Panc1 (cell line): ENCODE measurements at regions not wholly inside any gene's neighbourhood (a gene's known extent, or its start where the extent isn't known, plus 50 kb on each side); places are given as distances from the start of the nearest gene placed in this dataset.

Experiments used
- ATAC-seq: fragments of 200-7000 bp; cut with Tn5 transposase; 2 replicates; pipeline ENCODE4 v1.9.1; 2020; ENCODE audit warnings: mild to moderate bottlenecking, moderate library complexity
- BruUV-seq: library from RNA; stranded (reverse); fragments of 400-500 nt; replicated peaks from 2 replicates; lab custom pipeline; 2021; lab: Mats Ljungman, UMichigan
- CTCF ChIA-PET: fragments of 300-600 bp; sonication (Branson Sonifier 250); formaldehyde crosslinking; loops from one replicate; lab custom pipeline; 2022; ENCODE audit warnings: antibody characterized with exemption; lab: Charles Lee
- POLR2A ChIA-PET: fragments of 300-600 bp; sonication (Branson Sonifier 250); formaldehyde crosslinking; loops from one replicate; lab custom pipeline; 2022; ENCODE audit warnings: antibody characterized with exemption; lab: Charles Lee
- DNase-seq: peaks from one replicate; pipeline ENCODE4 v3.0.0-alpha.2; 2010; ENCODE audit warnings: low read depth, low spot score
- H3K27ac ChIP-seq: 2 replicates; pipeline ENCODE4 v1.5.1; 2011; ENCODE audit warnings: mild to moderate bottlenecking, low read length, inconsistent platforms
- H3K27me3 ChIP-seq: fragments of 200-500 bp; sonication (Bioruptor generic); 2 replicates; pipeline ENCODE4 v1.6.0; 2014; ENCODE audit warnings: low read length, inconsistent platforms; ENCODE audit not compliant: control insufficient read depth, insufficient read depth
- H3K36me3 ChIP-seq: fragments of 200-500 bp; sonication (Bioruptor generic); 2 replicates; pipeline ENCODE4 v1.5.1; 2014; ENCODE audit warnings: inconsistent platforms, mild to moderate bottlenecking, low read length, moderate library complexity; ENCODE audit not compliant: control insufficient read depth, insufficient read depth
- H3K4me1 ChIP-seq: 2 replicates; pipeline ENCODE4 v1.5.1; 2011; ENCODE audit warnings: inconsistent platforms, mild to moderate bottlenecking, low read length, moderate library complexity; ENCODE audit not compliant: control insufficient read depth, insufficient read depth
- H3K4me3 ChIP-seq, 2 experiments: 2 replicates each; pipeline ENCODE4 v1.5.1; 2011 to 2012; ENCODE audit warnings: low read depth in 2 of 2, low read length in 2 of 2, mild to moderate bottlenecking in 2 of 2, inconsistent platforms in 1 of 2, moderate library complexity in 1 of 2
- H3K9me3 ChIP-seq: fragments of 200-500 bp; sonication (Bioruptor generic); 2 replicates; pipeline ENCODE4 v1.5.1; 2014; ENCODE audit warnings: low read depth, mild to moderate bottlenecking, inconsistent platforms, low read length, moderate library complexity; ENCODE audit not compliant: control insufficient read depth, insufficient read depth
- CTCF ChIP-seq: fragments of 450-650 bp; IDR thresholded peaks from 2 replicates; pipeline ENCODE4 v1.5.1; 2017; ENCODE audit warnings: mild to moderate bottlenecking
- POLR2AphosphoS5 ChIP-seq: IDR thresholded peaks from 2 replicates; pipeline ENCODE4 v1.6.1; 2012; ENCODE audit warnings: mild to moderate bottlenecking, low read depth, low read length, moderate library complexity
- SIN3A ChIP-seq: IDR thresholded peaks from 2 replicates; pipeline ENCODE4 v1.6.1; 2012; ENCODE audit warnings: low read depth, mild to moderate bottlenecking, low read length, moderate library complexity, borderline replicate concordance; ENCODE audit not compliant: insufficient read depth
- TCF7L2 ChIP-seq: IDR thresholded peaks from 2 replicates; pipeline ENCODE4 v1.6.1; 2011; ENCODE audit warnings: mild to moderate bottlenecking, low read depth, low read length, inconsistent platforms
- in situ Hi-C: cut with HindIII; loops from 2 replicates; pipeline ENCODE4 v1.10.0; 2016; ENCODE audit warnings: low sequenced_read_pairs, low pct_unique_long_range_greater_than_20kb
- intact Hi-C: fragments of 100-400 bp; cut with micrococcal nuclease; formaldehyde crosslinking; loops from one replicate; pipeline ENCODE4 v1.10.0; 2022; ENCODE audit not compliant: unreplicated experiment
- TF ChIP-seq, protein P1 (sequence below), 2 experiments: IDR thresholded peaks; 2 replicates each; pipeline ENCODE4 v1.6.1; 2011 to 2012; ENCODE audit warnings: low read depth in 2 of 2, control low read depth in 1 of 2, low read length in 1 of 2, mild to moderate bottlenecking in 1 of 2, moderate library complexity in 1 of 2; ENCODE audit not compliant: insufficient read depth in 1 of 2

- H3K27me3 ChIP-seq = no peaks in the 10 kb centered on the region
- H3K9me3 ChIP-seq = no peaks in the 10 kb centered on the region
- no peak for TF ChIP-seq SIN3A
- TF ChIP-seq, protein P1, sequence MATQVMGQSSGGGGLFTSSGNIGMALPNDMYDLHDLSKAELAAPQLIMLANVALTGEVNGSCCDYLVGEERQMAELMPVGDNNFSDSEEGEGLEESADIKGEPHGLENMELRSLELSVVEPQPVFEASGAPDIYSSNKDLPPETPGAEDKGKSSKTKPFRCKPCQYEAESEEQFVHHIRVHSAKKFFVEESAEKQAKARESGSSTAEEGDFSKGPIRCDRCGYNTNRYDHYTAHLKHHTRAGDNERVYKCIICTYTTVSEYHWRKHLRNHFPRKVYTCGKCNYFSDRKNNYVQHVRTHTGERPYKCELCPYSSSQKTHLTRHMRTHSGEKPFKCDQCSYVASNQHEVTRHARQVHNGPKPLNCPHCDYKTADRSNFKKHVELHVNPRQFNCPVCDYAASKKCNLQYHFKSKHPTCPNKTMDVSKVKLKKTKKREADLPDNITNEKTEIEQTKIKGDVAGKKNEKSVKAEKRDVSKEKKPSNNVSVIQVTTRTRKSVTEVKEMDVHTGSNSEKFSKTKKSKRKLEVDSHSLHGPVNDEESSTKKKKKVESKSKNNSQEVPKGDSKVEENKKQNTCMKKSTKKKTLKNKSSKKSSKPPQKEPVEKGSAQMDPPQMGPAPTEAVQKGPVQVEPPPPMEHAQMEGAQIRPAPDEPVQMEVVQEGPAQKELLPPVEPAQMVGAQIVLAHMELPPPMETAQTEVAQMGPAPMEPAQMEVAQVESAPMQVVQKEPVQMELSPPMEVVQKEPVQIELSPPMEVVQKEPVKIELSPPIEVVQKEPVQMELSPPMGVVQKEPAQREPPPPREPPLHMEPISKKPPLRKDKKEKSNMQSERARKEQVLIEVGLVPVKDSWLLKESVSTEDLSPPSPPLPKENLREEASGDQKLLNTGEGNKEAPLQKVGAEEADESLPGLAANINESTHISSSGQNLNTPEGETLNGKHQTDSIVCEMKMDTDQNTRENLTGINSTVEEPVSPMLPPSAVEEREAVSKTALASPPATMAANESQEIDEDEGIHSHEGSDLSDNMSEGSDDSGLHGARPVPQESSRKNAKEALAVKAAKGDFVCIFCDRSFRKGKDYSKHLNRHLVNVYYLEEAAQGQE (IDR thresholded peaks at IDR 0.05; ENCODE audit: insufficient read depth in 1 of 2, low read depth in 2 of 2, low read length in 1 of 2) = no peak
- TF ChIP-seq TCF7L2 = no peak
- TF ChIP-seq POLR2AphosphoS5 = no peak
- TF ChIP-seq CTCF = no peak
- ATAC-seq (peak; percentile 32; the same call in 1 of the 2 replicates), DNase-seq (no peak)
- no peak overlapping the region for H3K4me3 ChIP-seq
- no peaks in the 10 kb centered on the region for H3K4me1 ChIP-seq
- in situ Hi-C loops (no loop called here), intact Hi-C loops (loop anchor here (5.0 kb wide), 1 partner anchor 154 kb away; no protein-coding TSS in a partner anchor)
- POLR2A ChIA-PET = no interaction called here
- no TSS peak for BruUV-seq
- H3K36me3 ChIP-seq = no peaks in the 10 kb centered on the region
- CTCF ChIA-PET = no interaction called here
- H3K27ac ChIP-seq = no peak overlapping the region
These were observed 105.3 kb upstream of the NKX1-1 start for GRCh38 chr4:1511441-1512041.

- DNase-seq (no peak), ATAC-seq (no peak)
- H3K9me3 ChIP-seq = no peaks in the 10 kb centered on the region
- H3K27me3 ChIP-seq = no peaks in the 10 kb centered on the region
- H3K27ac ChIP-seq = no peak overlapping the region
- ChIA-PET CTCF (no interaction called here), POLR2A (no interaction called here)
- no TSS peak for BruUV-seq
- in situ Hi-C loops (no loop called here), intact Hi-C loops (loop anchor here (5.0 kb wide), 1 partner anchor 154 kb away; no protein-coding TSS in a partner anchor)
- no peaks in the 10 kb centered on the region for H3K4me1 ChIP-seq
- H3K4me3 ChIP-seq = no peak overlapping the region
- no peak for TF ChIP-seq POLR2AphosphoS5
- no peak for TF ChIP-seq SIN3A
- TF ChIP-seq TCF7L2 = no peak
- TF ChIP-seq, protein P1 (IDR thresholded peaks at IDR 0.05; ENCODE audit: insufficient read depth in 1 of 2, low read depth in 2 of 2, low read length in 1 of 2) = no peak
- TF ChIP-seq CTCF = no peak
- H3K36me3 ChIP-seq = no peaks in the 10 kb centered on the region
These were observed 104.7 kb upstream of the NKX1-1 start for GRCh38 chr4:1510931-1511330.
